Medulla oblongata (tissue), 1 donor: ENCODE measurements at regions not wholly inside any gene's neighbourhood (a gene's known extent, or its start where the extent isn't known, plus 50 kb on each side); places are given as distances from the start of the nearest gene placed in this dataset.

Source experiments
- DNase-seq: peaks from one replicate; pipeline ENCODE4 v3.0.0-alpha.2; 2015; ENCODE audit errors: extremely low spot score

GRCh38 chr10:2252096-2252495, 514.8 kb upstream of the ADARB2 start:
- DNase-seq, result no peak

GRCh38 chr10:2251631-2252030, 514.3 kb upstream of the ADARB2 start:
- no peak for DNase-seq

- DNase-seq, result no peak
Observed at GRCh38 chr10:2246747-2247146, 509.4 kb upstream of the ADARB2 start.

GRCh38 chr10:2245580-2245979, 508.3 kb upstream of the ADARB2 start:
- no peak for DNase-seq

GRCh38 chr10:2244471-2244870, 507.1 kb upstream of the ADARB2 start:
- no peak for DNase-seq

GRCh38 chr10:2236876-2237275, 499.6 kb upstream of the ADARB2 start:
- no peak for DNase-seq

- no peak for DNase-seq
Observed at GRCh38 chr10:2232479-2232878, 495.2 kb upstream of the ADARB2 start.

- no peak for DNase-seq
Observed at GRCh38 chr10:2230478-2230877, 493.2 kb upstream of the ADARB2 start.

- DNase-seq, result no peak
Observed at GRCh38 chr10:2228320-2228901, 491.1 kb upstream of the ADARB2 start.

- DNase-seq, result no peak
Observed at GRCh38 chr10:2225609-2226008, 488.3 kb upstream of the ADARB2 start.

- DNase-seq, result no peak
Observed at GRCh38 chr10:2223548-2224320, 486.4 kb upstream of the ADARB2 start.

GRCh38 chr10:2222631-2223030, 485.3 kb upstream of the ADARB2 start:
- no peak for DNase-seq

- no peak for DNase-seq
Observed at GRCh38 chr10:2214805-2215204, 477.5 kb upstream of the ADARB2 start.

- no peak for DNase-seq
Observed at GRCh38 chr10:2214092-2214491, 476.8 kb upstream of the ADARB2 start.

GRCh38 chr10:2212244-2212834, 475.0 kb upstream of the ADARB2 start:
- no peak for DNase-seq

GRCh38 chr10:2210088-2210487, 472.8 kb upstream of the ADARB2 start:
- no peak for DNase-seq

GRCh38 chr10:2208106-2208505, 470.8 kb upstream of the ADARB2 start:
- DNase-seq, result no peak

- no peak for DNase-seq
Observed at GRCh38 chr10:2207246-2207922, 470.1 kb upstream of the ADARB2 start.

GRCh38 chr10:2205406-2205805, 468.1 kb upstream of the ADARB2 start:
- DNase-seq, result no peak

- no peak for DNase-seq
Observed at GRCh38 chr10:2202401-2202800, 465.1 kb upstream of the ADARB2 start.

- DNase-seq, result no peak
Observed at GRCh38 chr10:2201534-2202099, 464.3 kb upstream of the ADARB2 start.

- no peak for DNase-seq
Observed at GRCh38 chr10:2197663-2198062, 460.3 kb upstream of the ADARB2 start.
